Suprapubic skin (tissue), 4 donors: ENCODE measurements at regions not wholly inside any gene's neighbourhood (a gene's known extent, or its start where the extent isn't known, plus 50 kb on each side); places are given as distances from the start of the nearest gene placed in this dataset.

Source experiments
- POLR2A ChIP-seq, 2 donors: fragments of 450-650 bp; IDR thresholded peaks; one replicate each; pipeline ENCODE4 v1.6.1; 2017; ENCODE audit warnings: antibody characterized with exemption in 2 of 2, mild to moderate bottlenecking in 2 of 2, moderate library complexity in 2 of 2
- POLR2AphosphoS5 ChIP-seq, 3 donors: sonication (generic); formaldehyde crosslinking; IDR thresholded peaks; one replicate each; pipeline ENCODE4 v1.6.1; 2017; ENCODE audit warnings: antibody characterized with exemption in 3 of 3
- TF ChIP-seq, protein P1 (sequence below), 2 donors: fragments of 200-600 bp in 1 of 2; fragments of 450-650 bp in 1 of 2; sonication (generic) in 1 of 2; IDR thresholded peaks; one replicate each; pipeline ENCODE4 v1.5.1; 2016 to 2019; ENCODE audit warnings: antibody characterized with exemption in 2 of 2, mild to moderate bottlenecking in 1 of 2, moderate library complexity in 1 of 2

DNA sequence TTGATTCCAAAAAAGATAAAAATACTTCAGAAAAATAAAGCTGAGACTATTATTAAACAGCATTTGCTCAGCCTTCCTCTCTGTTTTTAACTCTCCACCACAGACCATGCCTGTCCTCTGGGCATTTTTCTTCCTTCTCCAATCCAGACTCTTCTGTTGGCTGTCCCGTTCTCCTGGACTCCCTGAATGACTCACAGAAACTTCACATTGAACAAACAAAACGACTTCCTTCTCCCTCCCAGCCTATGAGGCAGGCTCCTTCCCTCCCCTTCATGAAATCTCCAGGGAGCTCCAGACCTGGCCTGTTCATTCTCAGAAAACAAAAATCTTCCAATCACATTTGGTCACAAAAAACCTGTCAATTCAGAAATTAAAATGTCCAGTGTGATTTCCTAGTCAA is 421.3 kb downstream of the NPHP4 start:
- TF ChIP-seq, protein P1, sequence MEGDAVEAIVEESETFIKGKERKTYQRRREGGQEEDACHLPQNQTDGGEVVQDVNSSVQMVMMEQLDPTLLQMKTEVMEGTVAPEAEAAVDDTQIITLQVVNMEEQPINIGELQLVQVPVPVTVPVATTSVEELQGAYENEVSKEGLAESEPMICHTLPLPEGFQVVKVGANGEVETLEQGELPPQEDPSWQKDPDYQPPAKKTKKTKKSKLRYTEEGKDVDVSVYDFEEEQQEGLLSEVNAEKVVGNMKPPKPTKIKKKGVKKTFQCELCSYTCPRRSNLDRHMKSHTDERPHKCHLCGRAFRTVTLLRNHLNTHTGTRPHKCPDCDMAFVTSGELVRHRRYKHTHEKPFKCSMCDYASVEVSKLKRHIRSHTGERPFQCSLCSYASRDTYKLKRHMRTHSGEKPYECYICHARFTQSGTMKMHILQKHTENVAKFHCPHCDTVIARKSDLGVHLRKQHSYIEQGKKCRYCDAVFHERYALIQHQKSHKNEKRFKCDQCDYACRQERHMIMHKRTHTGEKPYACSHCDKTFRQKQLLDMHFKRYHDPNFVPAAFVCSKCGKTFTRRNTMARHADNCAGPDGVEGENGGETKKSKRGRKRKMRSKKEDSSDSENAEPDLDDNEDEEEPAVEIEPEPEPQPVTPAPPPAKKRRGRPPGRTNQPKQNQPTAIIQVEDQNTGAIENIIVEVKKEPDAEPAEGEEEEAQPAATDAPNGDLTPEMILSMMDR (IDR thresholded peaks at IDR 0.05): no peak
- TF ChIP-seq POLR2A (IDR thresholded peaks at IDR 0.05): no peak
- no peak for TF ChIP-seq POLR2AphosphoS5 (IDR thresholded peaks at IDR 0.05)
